IMR-90 (cell line): ENCODE measurements at regions not wholly inside any gene's neighbourhood (a gene's known extent, or its start where the extent isn't known, plus 50 kb on each side); places are given as distances from the start of the nearest gene placed in this dataset.

ENCODE experiments used
- ATAC-seq: fragments of 200-7000 bp; cut with Tn5 transposase; 2 replicates; pipeline ENCODE4 v1.9.1; 2020; ENCODE audit warnings: low read depth, mild to moderate bottlenecking, moderate library complexity
- BruUV-seq: library from RNA; stranded (reverse); fragments of 400-500 nt; replicated peaks from 2 replicates; lab custom pipeline; 2021; lab: Mats Ljungman, UMichigan
- CTCF ChIA-PET: fragments of 300-600 bp; formaldehyde crosslinking; extraction: SDS; loops from one replicate; lab custom pipeline; 2021; ENCODE audit warnings: antibody characterized with exemption; lab: Yijun Ruan, JAX
- POLR2A ChIA-PET: fragments of 300-600 bp; sonication (Branson Sonifier 250); formaldehyde crosslinking; loops from one replicate; lab custom pipeline; 2022; ENCODE audit warnings: antibody characterized with exemption; ENCODE audit not compliant: unreplicated experiment; lab: Charles Lee
- DNase-seq: peaks from one replicate; pipeline ENCODE4 v3.0.0; 2013
- H2AFZ ChIP-seq: replicated peaks from 2 replicates; pipeline ENCODE3; 2013; ENCODE audit warnings: low read length, mild to moderate bottlenecking; ENCODE audit not compliant: poor library complexity
- H2AK5ac ChIP-seq: 2 replicates; pipeline ENCODE4 v1.6.1; 2013; ENCODE audit warnings: low read depth, low read length, inconsistent platforms
- H2AK9ac ChIP-seq: replicated peaks from 2 replicates; pipeline ENCODE3; 2013; ENCODE audit warnings: mild to moderate bottlenecking, low read depth, low read length, moderate library complexity; ENCODE audit not compliant: poor library complexity
- H2BK120ac ChIP-seq: 2 replicates; pipeline ENCODE4 v1.6.1; 2013; ENCODE audit warnings: low read depth, low read length, inconsistent platforms
- H2BK15ac ChIP-seq: 3 replicates; pipeline ENCODE4 v1.6.1; 2013; ENCODE audit warnings: low read depth, low read length, inconsistent platforms
- H2BK20ac ChIP-seq: 2 replicates; pipeline ENCODE4 v1.6.1; 2013; ENCODE audit warnings: low read depth, mild to moderate bottlenecking, inconsistent platforms, low read length, moderate library complexity
- H2BK5ac ChIP-seq: 2 replicates; pipeline ENCODE4 v1.6.1; 2013; ENCODE audit warnings: mild to moderate bottlenecking, low read depth, low read length, inconsistent platforms; ENCODE audit not compliant: poor library complexity, severe bottlenecking
- H3K14ac ChIP-seq: replicated peaks from 2 replicates; pipeline ENCODE4 v1.6.1; 2013; ENCODE audit warnings: low read depth, low read length, inconsistent platforms
- H3K18ac ChIP-seq: 2 replicates; pipeline ENCODE4 v1.6.1; 2013; ENCODE audit warnings: low read depth, low read length, control low read depth
- H3K23ac ChIP-seq: 2 replicates; pipeline ENCODE4 v1.6.1; 2013; ENCODE audit warnings: low read depth, low read length, inconsistent platforms
- H3K27ac ChIP-seq: 2 replicates; pipeline ENCODE4 v1.5.1; 2013; ENCODE audit warnings: mild to moderate bottlenecking, control low read depth, low read length; ENCODE audit not compliant: insufficient read depth
- H3K27me3 ChIP-seq: 2 replicates; pipeline ENCODE4 v1.6.1; 2013; ENCODE audit warnings: low read length; ENCODE audit not compliant: control insufficient read depth, insufficient read depth
- H3K36me3 ChIP-seq: 2 replicates; pipeline ENCODE4 v1.6.1; 2013; ENCODE audit warnings: low read length, mixed read lengths; ENCODE audit not compliant: control insufficient read depth, insufficient read depth
- H3K4ac ChIP-seq: 2 replicates; pipeline ENCODE4 v1.6.1; 2013; ENCODE audit warnings: low read depth, low read length, inconsistent platforms
- H3K4me1 ChIP-seq: 2 replicates; pipeline ENCODE4 v1.6.1; 2013; ENCODE audit warnings: low read length, mixed read lengths; ENCODE audit not compliant: control insufficient read depth, insufficient read depth
- H3K4me2 ChIP-seq: 2 replicates; pipeline ENCODE4 v1.6.1; 2013; ENCODE audit warnings: low read depth, mild to moderate bottlenecking, control low read depth, low read length, moderate library complexity
- H3K4me3 ChIP-seq: 2 replicates; pipeline ENCODE4 v1.5.1; 2013; ENCODE audit warnings: low read depth, mild to moderate bottlenecking, control low read depth, low read length, moderate library complexity; ENCODE audit not compliant: insufficient read depth
- H3K56ac ChIP-seq: 2 replicates; pipeline ENCODE4 v1.6.1; 2013; ENCODE audit warnings: low read length, inconsistent platforms; ENCODE audit not compliant: insufficient read depth; ENCODE audit errors: extremely low read depth
- H3K79me1 ChIP-seq, 2 experiments: 2 replicates each; pipeline ENCODE4 v1.6.1; 2013; ENCODE audit warnings: low read length in 2 of 2, inconsistent platforms in 1 of 2, low read depth in 1 of 2
- H3K9ac ChIP-seq: 2 replicates; pipeline ENCODE4 v1.6.1; 2013; ENCODE audit warnings: low read depth, low read length, control low read depth
- H3K9me1 ChIP-seq: 2 replicates; pipeline ENCODE4 v1.6.1; 2013; ENCODE audit warnings: low read length, inconsistent platforms; ENCODE audit not compliant: insufficient read depth
- H3K9me3 ChIP-seq: 2 replicates; pipeline ENCODE4 v1.6.1; 2013; ENCODE audit warnings: low read length; ENCODE audit not compliant: control insufficient read depth, insufficient read depth
- H4K20me1 ChIP-seq: 2 replicates; pipeline ENCODE4 v1.6.1; 2013; ENCODE audit warnings: low read length, inconsistent platforms; ENCODE audit not compliant: insufficient read depth
- H4K5ac ChIP-seq: 2 replicates; pipeline ENCODE4 v1.6.1; 2013; ENCODE audit warnings: mild to moderate bottlenecking, low read depth, low read length, control low read depth
- H4K8ac ChIP-seq, 2 experiments: 2 replicates each; pipeline ENCODE4 v1.6.1; 2013; ENCODE audit warnings: low read depth in 2 of 2, low read length in 2 of 2, control low read depth in 1 of 2, inconsistent platforms in 1 of 2
- H4K91ac ChIP-seq: 2 replicates; pipeline ENCODE4 v1.6.1; 2013; ENCODE audit warnings: low read depth, low read length, inconsistent platforms; ENCODE audit not compliant: insufficient read depth
- BHLHE40 ChIP-seq: fragments of 150-350 bp; IDR thresholded peaks from 2 replicates; pipeline ENCODE4 v1.6.1; 2016; ENCODE audit warnings: mild to moderate bottlenecking, low read depth, low read length
- CHD1 ChIP-seq: IDR thresholded peaks from 2 replicates; pipeline ENCODE4 v1.6.1; 2012; ENCODE audit warnings: low read depth, low read length, improper control_type of control experiment
- FOS ChIP-seq: fragments of 150-350 bp; IDR thresholded peaks from 2 replicates; pipeline ENCODE4 v1.6.1; 2016; ENCODE audit warnings: low read depth, low read length
- MAFK ChIP-seq: IDR thresholded peaks from 2 replicates; pipeline ENCODE4 v1.6.1; 2012; ENCODE audit warnings: low read depth, low read length, improper control_type of control experiment
- MAZ ChIP-seq: IDR thresholded peaks from 2 replicates; pipeline ENCODE4 v1.6.1; 2012; ENCODE audit warnings: low read depth, mild to moderate bottlenecking, low read length, improper control_type of control experiment, moderate library complexity, borderline replicate concordance
- MXI1 ChIP-seq: IDR thresholded peaks from 2 replicates; pipeline ENCODE4 v1.6.1; 2012; ENCODE audit warnings: low read depth, mild to moderate bottlenecking, low read length, moderate library complexity, borderline replicate concordance
- POLR2A ChIP-seq: IDR thresholded peaks from 2 replicates; pipeline ENCODE4 v1.6.1; 2012; ENCODE audit warnings: mild to moderate bottlenecking, low read depth, low read length
- RAD21 ChIP-seq: IDR thresholded peaks from 2 replicates; pipeline ENCODE4 v1.6.1; 2012; ENCODE audit warnings: low read length, improper control_type of control experiment
- USF2 ChIP-seq: fragments of 150-350 bp; IDR thresholded peaks from 2 replicates; pipeline ENCODE4 v1.6.1; 2017; ENCODE audit warnings: mild to moderate bottlenecking, antibody characterized with exemption, low read length, low read depth
- WGBS, 2 experiments: methylation state at CpG; one replicate each; pipeline versions ENCODE4 v1.1.5 to v1.1.7; 2013; ENCODE audit warnings: missing lambda C conversion rate in 2 of 2; ENCODE audit not compliant: insufficient read length in 1 of 2; ENCODE audit errors: extremely low coverage in 2 of 2; 5-methylcytosine and 5-hydroxymethylcytosine counted together
- dilution Hi-C: fragments of 300-500 bp; cut with HindIII; formaldehyde crosslinking; loops from one replicate; pipeline ENCODE4 v1.14.3; 2018; ENCODE audit warnings: low sequenced_read_pairs; ENCODE audit not compliant: unreplicated experiment
- in situ Hi-C: fragments of 300-500 bp; cut with MboI; formaldehyde crosslinking; loops from 3 replicates; pipeline ENCODE4 v1.14.3; 2019; ENCODE audit warnings: low sequenced_read_pairs, inconsistent platforms, mixed read lengths
- intact Hi-C: fragments of 100-400 bp; cut with micrococcal nuclease; formaldehyde crosslinking; loops from 2 replicates; pipeline ENCODE4 v1.10.0; 2022

GRCh38 chr9:119697996-119698395, 328.8 kb upstream of the BRINP1 start:
- intact Hi-C loops: no loop called here
- Histone ChIP-seq H3K4ac (no peak overlapping the region), H3K18ac (no peak overlapping the region), H3K56ac (no peak overlapping the region), H4K5ac (no peak overlapping the region), H3K36me3 (no peaks in the 10 kb centered on the region), H3K23ac (no peak overlapping the region), H3K9ac (no peak overlapping the region), H4K20me1 (no peaks in the 10 kb centered on the region), H2AK5ac (no peak overlapping the region), H2BK20ac (no peak overlapping the region), H2BK120ac (no peak overlapping the region), H3K9me1 (no peaks in the 10 kb centered on the region), H2BK15ac (no peak overlapping the region), H4K91ac (no peak overlapping the region), H3K14ac (no peak overlapping the region), H3K4me3 (no peak overlapping the region), H4K8ac (no peak overlapping the region), H3K9me3 (peaks cover 17% of the 10 kb centered on the region), H3K79me1 (no peaks in the 10 kb centered on the region), H2AK9ac (no peak overlapping the region), H3K4me1 (no peaks in the 10 kb centered on the region), H3K4me2 (no peak overlapping the region), H2AFZ (no peak overlapping the region), H3K27me3 (no peaks in the 10 kb centered on the region), H3K27ac (no peak overlapping the region), H2BK5ac (no peak overlapping the region)
- dilution Hi-C loops: no loop called here
- ATAC-seq (no peak), DNase-seq (no peak)
- POLR2A ChIA-PET: no interaction called here
- BruUV-seq: no TSS peak
- CTCF ChIA-PET: no interaction called here
- in situ Hi-C loops: no loop called here
- no CpG with 5 or more reads among the region's 5 CpGs for whole genome bisulfite sequencing, 2 experiments
- no peak for TF ChIP-seq MXI1
- TF ChIP-seq MAZ: no peak
- TF ChIP-seq CHD1: no peak
- TF ChIP-seq RAD21: no peak
- TF ChIP-seq USF2: no peak
- TF ChIP-seq POLR2A: no peak
- no peak for TF ChIP-seq FOS
- no peak for TF ChIP-seq BHLHE40
- no peak for TF ChIP-seq MAFK
